HG02852 (cell line): ENCODE measurements at regions not wholly inside any gene's neighbourhood (a gene's known extent, or its start where the extent isn't known, plus 50 kb on each side); places are given as distances from the start of the nearest gene placed in this dataset.

Experiments used
- ATAC-seq: cut with Tn5 transposase; IDR thresholded peaks from one replicate; pipeline ENCODE4 v1.9.1; 2021; ENCODE audit warnings: mild to moderate bottlenecking, moderate library complexity; ENCODE audit not compliant: unreplicated experiment

DNA sequence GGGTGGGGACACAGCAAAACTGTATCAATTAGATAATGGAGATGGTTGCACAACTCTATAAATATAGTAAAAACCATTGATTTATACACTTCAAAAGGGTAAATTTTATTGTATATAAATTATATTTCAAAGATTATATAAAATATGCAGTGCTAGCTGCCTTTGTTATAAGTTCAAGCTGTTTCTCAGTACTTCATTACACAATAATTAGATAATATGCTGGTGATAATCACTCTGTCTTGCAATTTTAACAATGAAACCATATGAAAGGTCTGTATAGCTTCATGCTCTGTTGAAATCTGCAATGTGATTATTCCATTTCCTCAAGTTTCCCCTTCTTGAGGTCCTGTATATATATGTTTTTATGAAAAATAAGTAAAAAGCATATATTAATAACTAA, 73.4 kb upstream of the PLS3 start:
- no peak for ATAC-seq

DNA sequence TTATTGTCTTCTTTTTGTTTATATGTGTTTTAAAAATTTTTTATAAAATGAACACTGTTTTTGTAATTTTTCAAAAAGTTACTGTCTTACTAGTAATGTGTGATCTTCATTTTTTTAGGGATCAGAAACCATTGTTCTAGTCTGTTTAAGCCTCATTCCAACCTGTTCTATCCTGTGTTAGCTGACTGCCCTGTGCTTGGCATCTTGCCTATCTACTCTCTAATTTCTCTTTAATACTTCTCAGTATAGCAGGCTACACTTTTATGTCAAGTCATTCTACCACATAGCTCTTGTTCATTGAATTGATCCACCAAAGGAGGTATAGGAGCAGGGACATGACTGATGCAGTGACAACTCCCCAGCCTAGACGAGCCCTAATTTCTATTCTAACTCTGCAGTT, 70.2 kb upstream of the PLS3 start:
- ATAC-seq, result no peak

DNA sequence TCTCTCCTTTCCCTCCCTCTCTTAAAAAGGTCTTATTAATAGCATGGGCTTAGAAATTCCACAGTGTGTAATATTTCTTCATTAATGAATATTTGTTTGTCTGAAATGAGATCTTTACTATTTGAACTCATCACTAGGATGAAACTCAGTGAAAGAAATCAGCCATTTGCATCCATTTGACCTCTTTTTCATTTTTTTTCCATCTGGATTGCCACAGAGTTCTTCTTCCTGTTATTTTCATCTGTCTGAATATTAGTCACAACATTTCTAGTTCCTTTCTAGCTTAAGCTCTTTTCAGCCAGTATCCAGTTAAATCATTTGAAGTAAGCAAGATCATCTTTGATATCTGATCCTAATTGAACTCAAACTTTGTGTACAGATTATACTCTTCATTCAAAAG, 69.2 kb upstream of the PLS3 start:
- ATAC-seq, result no peak

DNA sequence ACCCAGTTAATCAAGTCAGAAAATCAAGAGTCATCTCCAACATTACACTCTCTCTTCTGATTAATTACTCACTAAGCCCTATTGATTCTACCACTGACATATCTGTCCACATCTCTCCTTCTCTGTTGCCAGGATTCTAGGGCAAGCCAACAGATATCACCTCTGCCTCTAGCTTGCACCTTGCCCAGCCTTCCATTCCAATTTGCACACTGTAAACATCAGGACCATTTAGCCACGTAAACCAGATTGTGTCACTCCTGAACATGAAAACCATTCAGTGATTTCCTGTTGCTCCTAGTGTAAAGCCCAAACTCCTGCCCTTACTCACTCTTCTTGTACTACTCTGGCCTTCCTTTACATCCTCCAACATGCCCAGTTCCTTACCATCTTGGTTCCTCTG, 68.0 kb upstream of the PLS3 start:
- no peak for ATAC-seq

DNA sequence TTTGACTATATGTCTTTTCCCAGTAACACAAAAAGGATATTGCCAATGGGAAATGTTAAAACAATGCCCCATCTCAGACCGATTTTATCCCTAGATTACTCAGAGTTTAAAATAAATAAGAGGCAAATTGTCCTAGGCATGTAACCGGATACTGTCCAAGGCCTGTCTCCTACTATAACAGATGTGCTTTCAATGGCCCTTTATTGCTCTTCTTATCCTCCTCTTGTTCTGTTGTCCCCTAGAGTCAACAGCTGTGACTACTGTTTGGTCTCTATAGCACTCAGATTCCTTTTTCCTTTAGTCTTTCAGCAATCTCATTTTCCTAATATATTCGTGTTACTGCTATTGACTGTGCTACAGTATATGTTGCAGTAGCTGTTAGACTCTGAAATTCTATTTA, 66.8 kb upstream of the PLS3 start:
- ATAC-seq, result no peak

DNA sequence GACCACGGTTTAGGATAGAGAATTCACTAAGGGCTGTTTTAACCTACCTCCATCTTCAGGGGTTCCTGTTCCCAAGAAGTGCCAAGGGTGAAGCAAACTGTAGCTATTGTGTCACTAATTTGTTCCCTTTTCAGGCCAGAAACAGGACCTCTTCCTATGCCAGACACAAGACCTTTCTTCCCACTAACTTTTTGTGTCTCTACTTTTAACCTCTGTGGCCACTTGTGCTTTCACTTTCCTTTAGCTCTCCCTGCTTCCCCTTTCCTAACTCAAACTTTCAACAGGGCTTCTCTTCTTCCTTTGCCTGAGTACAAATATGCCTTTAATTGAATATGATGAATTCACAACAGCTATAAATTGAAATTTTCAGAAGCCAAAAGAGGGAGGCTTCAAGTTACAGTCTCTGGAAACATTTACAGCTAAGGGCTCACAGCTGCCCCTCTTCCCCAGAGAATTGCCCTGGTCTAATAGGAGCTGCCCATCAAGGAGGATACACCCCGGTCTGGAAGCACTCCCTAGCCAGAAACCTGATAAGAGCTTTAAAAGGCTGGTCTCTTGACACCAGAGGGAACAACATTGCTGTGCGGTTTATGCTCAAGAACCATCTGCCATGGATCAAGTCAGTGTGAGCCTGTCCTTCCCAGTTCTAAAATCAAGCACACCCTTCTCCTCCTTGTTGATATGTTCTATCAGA, 61.7 kb upstream of the PLS3 start:
- ATAC-seq, result no peak

DNA sequence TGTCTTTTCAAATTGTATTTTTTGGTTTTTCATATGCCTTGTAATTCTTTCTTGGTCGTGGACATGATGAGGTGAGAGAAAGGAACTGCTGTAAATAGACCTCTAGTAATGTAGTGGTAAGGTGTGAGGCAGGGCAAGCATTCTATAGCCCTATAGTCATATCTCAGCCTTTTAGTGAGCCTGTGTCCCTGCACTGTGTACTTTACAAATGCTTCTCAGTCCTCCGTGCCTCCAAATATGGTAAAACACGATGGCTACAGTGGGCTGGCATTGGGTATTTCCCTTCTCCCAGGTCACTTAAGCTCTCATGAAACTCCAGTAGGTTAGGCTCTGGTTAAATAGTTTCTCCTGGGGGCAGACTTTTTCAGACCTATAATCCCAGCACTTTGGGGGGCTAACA, 57.9 kb upstream of the PLS3 start:
- ATAC-seq, result no peak

DNA sequence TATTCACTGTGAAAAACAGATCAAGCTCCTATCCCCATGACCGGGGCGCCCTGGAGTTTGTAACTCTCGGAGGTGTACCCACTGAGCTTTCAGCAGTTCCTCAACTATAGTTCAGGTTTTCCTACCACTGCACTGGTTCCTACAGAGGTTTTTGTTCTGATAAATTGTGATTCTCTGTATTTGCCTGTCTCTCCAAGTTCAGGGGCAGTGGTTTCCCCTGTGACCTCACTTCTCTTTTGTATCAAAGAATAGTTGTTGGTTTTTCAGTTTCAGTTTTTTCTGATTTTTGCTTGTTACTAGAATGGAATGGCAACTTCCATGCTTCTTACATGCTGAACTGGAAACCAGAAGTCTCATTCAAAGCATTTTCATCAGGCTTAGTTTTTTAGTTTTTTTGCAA, 56.8 kb upstream of the PLS3 start:
- peak; percentile 74 for ATAC-seq
